ENCODE measurements at regions not wholly inside any gene's neighbourhood (a gene's known extent, or its start where the extent isn't known, plus 50 kb on each side); places are given as distances from the start of the nearest gene placed in this dataset.

- DNase-seq (ENCODE audit: low read depth in 2 of 2), result no peak
Measured at GRCh38 chr4:4808086-4808485, 51.4 kb upstream of the MSX1 start.

- no peak for DNase-seq (ENCODE audit: low read depth in 2 of 2)
Measured at GRCh38 chr4:4805887-4806286, 53.6 kb upstream of the MSX1 start.

- DNase-seq (ENCODE audit: low read depth in 2 of 2), result no peak
Measured at GRCh38 chr4:4803912-4804296, 55.6 kb upstream of the MSX1 start.

- DNase-seq (ENCODE audit: low read depth in 2 of 2), result no peak
Measured at GRCh38 chr4:4803216-4803911, 56.1 kb upstream of the MSX1 start.

GRCh38 chr4:4800646-4801408 lies 58.6 kb upstream of the MSX1 start:
- no peak for DNase-seq (ENCODE audit: low read depth in 2 of 2)

GRCh38 chr4:4794421-4794820 lies 65.0 kb upstream of the MSX1 start:
- no peak for DNase-seq (ENCODE audit: low read depth in 2 of 2)

GRCh38 chr4:4792466-4792865 lies 67.0 kb upstream of the MSX1 start:
- DNase-seq (ENCODE audit: low read depth in 2 of 2), result no peak

- no peak for DNase-seq (ENCODE audit: low read depth in 2 of 2)
Measured at GRCh38 chr4:4791299-4792111, 68.0 kb upstream of the MSX1 start.

- DNase-seq (ENCODE audit: low read depth in 2 of 2), result no peak
Measured at GRCh38 chr4:4789462-4789861, 70.0 kb upstream of the MSX1 start.

GRCh38 chr4:4788573-4788972 lies 70.9 kb upstream of the MSX1 start:
- DNase-seq (ENCODE audit: low read depth in 2 of 2), result no peak

GRCh38 chr4:4787421-4787820 lies 72.0 kb upstream of the MSX1 start:
- DNase-seq (ENCODE audit: low read depth in 2 of 2), result no peak

- DNase-seq (ENCODE audit: low read depth in 2 of 2), result no peak
Measured at GRCh38 chr4:4784379-4784778, 75.1 kb upstream of the MSX1 start.

GRCh38 chr4:4783847-4784246 lies 75.6 kb upstream of the MSX1 start:
- DNase-seq (ENCODE audit: low read depth in 2 of 2), result no peak

- no peak for DNase-seq (ENCODE audit: low read depth in 2 of 2)
Measured at GRCh38 chr4:4782969-4783368, 76.5 kb upstream of the MSX1 start.

GRCh38 chr4:4781936-4782707 lies 77.3 kb upstream of the MSX1 start:
- DNase-seq (ENCODE audit: low read depth in 2 of 2), result no peak

- DNase-seq (ENCODE audit: low read depth in 2 of 2), result no peak
Measured at GRCh38 chr4:4780729-4781244, 78.7 kb upstream of the MSX1 start.

GRCh38 chr4:4779486-4779885 lies 80.0 kb upstream of the MSX1 start:
- DNase-seq (ENCODE audit: low read depth in 2 of 2), result no peak

- DNase-seq (ENCODE audit: low read depth in 2 of 2), result no peak
Measured at GRCh38 chr4:4779054-4779453, 80.4 kb upstream of the MSX1 start.

GRCh38 chr4:4778554-4778953 lies 80.9 kb upstream of the MSX1 start:
- DNase-seq (ENCODE audit: low read depth in 2 of 2), result no peak

- no peak for DNase-seq (ENCODE audit: low read depth in 2 of 2)
Measured at GRCh38 chr4:4776934-4777333, 82.5 kb upstream of the MSX1 start.

GRCh38 chr4:4776335-4776734 lies 83.1 kb upstream of the MSX1 start:
- DNase-seq (ENCODE audit: low read depth in 2 of 2), result no peak

All from activated CD4-positive, alpha-beta T cell treated with anti-CD3 and anti-CD28 coated beads for 24 hours (primary cell).